Bronchial epithelial cell (primary cell): ENCODE measurements at regions not wholly inside any gene's neighbourhood (a gene's known extent, or its start where the extent isn't known, plus 50 kb on each side); places are given as distances from the start of the nearest gene placed in this dataset.

ENCODE experiments used
- DNase-seq: peaks from one replicate; pipeline ENCODE4 v3.0.0-alpha.2; 2010; ENCODE audit warnings: low read depth
- FAIRE-seq: peaks from 2 replicates; lab custom pipeline; 2011; peaks lifted over from hg19 to GRCh38; lab: Jason Lieb, UNC
- H3K27me3 ChIP-seq: 2 replicates; pipeline ENCODE4 v1.5.1; 2011; ENCODE audit warnings: low read length; ENCODE audit not compliant: control insufficient read depth, insufficient read depth
- H3K36me3 ChIP-seq: 2 replicates; pipeline ENCODE4 v1.5.1; 2011; ENCODE audit warnings: low read length; ENCODE audit not compliant: control insufficient read depth, insufficient read depth
- H3K4me3 ChIP-seq: 2 replicates; pipeline ENCODE4 v1.5.1; 2011; ENCODE audit warnings: mild to moderate bottlenecking, low read depth, low read length, control low read depth
- TF ChIP-seq, protein P1 (sequence below): IDR thresholded peaks from 2 replicates; pipeline ENCODE4 v1.5.1; 2011; ENCODE audit warnings: mild to moderate bottlenecking, moderate library complexity, low read length, control low read depth, inconsistent platforms; ENCODE audit not compliant: insufficient read depth, severe bottlenecking

- FAIRE-seq (no peak), DNase-seq (no peak)
- Histone ChIP-seq H3K4me3 (no peak overlapping the region), H3K27me3 (peaks cover 2% of the 10 kb centered on the region), H3K36me3 (no peaks in the 10 kb centered on the region)
- TF ChIP-seq, protein P1, sequence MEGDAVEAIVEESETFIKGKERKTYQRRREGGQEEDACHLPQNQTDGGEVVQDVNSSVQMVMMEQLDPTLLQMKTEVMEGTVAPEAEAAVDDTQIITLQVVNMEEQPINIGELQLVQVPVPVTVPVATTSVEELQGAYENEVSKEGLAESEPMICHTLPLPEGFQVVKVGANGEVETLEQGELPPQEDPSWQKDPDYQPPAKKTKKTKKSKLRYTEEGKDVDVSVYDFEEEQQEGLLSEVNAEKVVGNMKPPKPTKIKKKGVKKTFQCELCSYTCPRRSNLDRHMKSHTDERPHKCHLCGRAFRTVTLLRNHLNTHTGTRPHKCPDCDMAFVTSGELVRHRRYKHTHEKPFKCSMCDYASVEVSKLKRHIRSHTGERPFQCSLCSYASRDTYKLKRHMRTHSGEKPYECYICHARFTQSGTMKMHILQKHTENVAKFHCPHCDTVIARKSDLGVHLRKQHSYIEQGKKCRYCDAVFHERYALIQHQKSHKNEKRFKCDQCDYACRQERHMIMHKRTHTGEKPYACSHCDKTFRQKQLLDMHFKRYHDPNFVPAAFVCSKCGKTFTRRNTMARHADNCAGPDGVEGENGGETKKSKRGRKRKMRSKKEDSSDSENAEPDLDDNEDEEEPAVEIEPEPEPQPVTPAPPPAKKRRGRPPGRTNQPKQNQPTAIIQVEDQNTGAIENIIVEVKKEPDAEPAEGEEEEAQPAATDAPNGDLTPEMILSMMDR: no peak
Measured at GRCh38 chr2:182522972-182523473, 96.2 kb upstream of the PDE1A start.

DNA sequence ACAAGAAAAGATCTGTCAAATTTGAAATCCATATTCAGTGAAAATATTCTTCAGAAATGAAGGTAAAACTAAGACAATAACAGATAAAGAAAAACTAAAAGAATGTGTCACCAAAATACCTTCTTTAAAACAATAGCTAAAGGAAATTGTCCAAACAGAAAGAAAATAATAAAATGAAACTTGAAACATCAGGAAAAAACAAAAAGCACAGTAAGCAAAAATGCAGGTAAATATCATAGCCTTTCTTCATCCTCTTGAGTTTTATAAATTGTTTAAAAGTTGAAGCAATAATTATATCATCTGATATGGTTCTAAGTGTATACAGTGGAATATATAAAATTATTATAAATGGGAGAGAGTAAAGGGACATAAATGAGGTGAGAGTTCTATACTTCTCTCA is 103.8 kb upstream of the PDE1A start:
- Histone ChIP-seq H3K27me3 (no peaks in the 10 kb centered on the region), H3K36me3 (no peaks in the 10 kb centered on the region), H3K4me3 (no peak overlapping the region)
- FAIRE-seq: no peak
- DNase-seq: no peak
- TF ChIP-seq, protein P1: no peak

- TF ChIP-seq, protein P1: no peak
- FAIRE-seq (no peak), DNase-seq (no peak)
- Histone ChIP-seq H3K27me3 (no peaks in the 10 kb centered on the region), H3K4me3 (no peak overlapping the region), H3K36me3 (no peaks in the 10 kb centered on the region)
Measured at GRCh38 chr2:182540252-182540651, 113.4 kb upstream of the PDE1A start.

- no peaks in the 10 kb centered on the region for H3K27me3 ChIP-seq
- TF ChIP-seq, protein P1: no peak
- FAIRE-seq: no peak
Measured at GRCh38 chr2:182541268-182541667, 114.4 kb upstream of the PDE1A start.

GRCh38 chr2:182542501-182543258 is 115.8 kb upstream of the PDE1A start:
- Histone ChIP-seq H3K27me3 (no peaks in the 10 kb centered on the region), H3K36me3 (no peaks in the 10 kb centered on the region), H3K4me3 (no peak overlapping the region)
- no peak for FAIRE-seq
- DNase-seq: peak; percentile 5
- TF ChIP-seq, protein P1: no peak

More at GRCh38 chr2:182541268-182541667, 114.4 kb upstream of the PDE1A start:
- no peak overlapping the region for H3K4me3 ChIP-seq
- H3K36me3 ChIP-seq: no peaks in the 10 kb centered on the region
- DNase-seq: no peak
